SH-SY5Y (cell line): ENCODE measurements at regions not wholly inside any gene's neighbourhood (a gene's known extent, or its start where the extent isn't known, plus 50 kb on each side); places are given as distances from the start of the nearest gene placed in this dataset.

ENCODE experiments used
- GATA2 ChIP-seq: IDR thresholded peaks from 2 replicates; pipeline ENCODE4 v1.6.1; 2011; ENCODE audit warnings: mild to moderate bottlenecking, low read depth, low read length
- GATA3 ChIP-seq: IDR thresholded peaks from 2 replicates; pipeline ENCODE4 v1.6.1; 2011; ENCODE audit warnings: low read depth, mild to moderate bottlenecking, low read length, moderate library complexity

DNA sequence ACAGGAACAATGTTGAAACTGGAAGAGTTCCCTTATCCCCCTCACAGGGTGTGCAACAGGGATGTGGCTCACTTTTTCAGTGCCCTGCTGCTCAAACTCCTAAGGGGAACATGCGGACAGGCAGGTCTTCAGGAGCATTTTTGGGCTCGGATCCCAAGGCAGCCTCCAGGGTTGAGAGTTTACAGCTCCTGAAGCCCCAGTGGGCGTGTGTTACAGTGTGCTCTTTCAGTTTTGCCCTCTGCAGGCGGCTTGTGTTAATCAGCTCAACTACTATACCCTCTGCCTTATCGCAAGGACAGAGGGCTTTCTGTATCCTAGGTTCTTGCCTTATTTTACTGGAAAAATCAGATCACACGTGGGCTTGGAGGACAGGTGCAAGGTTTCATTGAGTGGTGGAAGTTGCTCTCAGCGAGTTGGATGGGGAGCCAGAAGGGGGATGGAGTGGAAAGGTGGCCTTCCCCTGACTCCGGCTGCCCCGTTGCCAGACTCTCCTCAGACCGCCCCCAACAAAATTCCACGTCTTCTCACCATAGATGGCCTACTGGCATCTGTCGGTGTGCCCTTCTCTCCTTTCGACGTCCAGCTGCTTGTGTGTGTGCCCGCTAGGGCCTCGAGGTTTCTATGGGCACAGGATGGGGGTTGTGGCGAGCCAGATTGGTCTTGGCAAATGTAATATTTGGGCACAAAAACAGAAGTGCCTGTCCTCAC is 541.9 kb downstream of the TMX3 start:
- no peak for TF ChIP-seq GATA3
- no peak for TF ChIP-seq GATA2

- no peak for TF ChIP-seq GATA2
- TF ChIP-seq GATA3, result no peak
Measured at GRCh38 chr18:68164909-68165308, 550.0 kb downstream of the TMX3 start.

DNA sequence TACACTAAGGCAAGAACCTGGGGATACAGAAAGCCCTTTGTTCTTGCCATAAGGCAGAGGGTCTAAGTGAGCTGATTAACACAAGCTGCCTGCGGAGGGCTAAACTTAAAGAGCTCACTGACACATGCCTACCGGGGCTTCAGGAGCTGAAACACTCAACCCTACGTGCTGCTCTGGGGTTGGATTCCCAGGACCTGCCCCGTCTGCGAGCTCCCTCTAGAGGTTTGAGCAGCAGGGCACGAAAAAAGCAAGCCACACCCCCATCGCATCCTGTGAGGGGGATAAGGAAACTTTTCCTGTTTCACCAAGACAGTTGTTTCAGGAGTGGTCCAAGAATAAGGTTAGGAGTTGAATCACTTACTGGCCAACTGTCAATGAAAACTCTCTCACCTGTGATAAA is 562.1 kb downstream of the TMX3 start:
- TF ChIP-seq GATA2 (no peak), GATA3 (no peak)

DNA sequence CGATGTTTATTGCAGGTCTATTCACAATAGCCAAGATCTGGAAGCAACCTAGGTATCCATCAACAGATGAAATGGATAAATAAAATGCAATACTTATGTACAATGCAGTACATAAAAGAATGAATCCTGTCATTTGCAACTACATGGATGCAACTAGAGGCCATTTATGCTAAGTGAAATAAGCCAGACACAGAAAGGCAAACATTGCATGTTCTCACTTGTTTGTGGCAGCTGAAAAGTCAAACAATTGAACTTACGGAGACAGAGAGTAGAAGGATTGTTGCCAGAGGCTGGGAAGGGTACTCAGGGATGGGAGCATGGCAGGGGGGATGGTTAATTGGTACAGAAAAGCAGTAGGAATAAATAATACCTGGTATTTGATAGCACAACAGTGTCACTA is 563.9 kb downstream of the TMX3 start:
- TF ChIP-seq GATA3 (no peak), GATA2 (no peak)

DNA sequence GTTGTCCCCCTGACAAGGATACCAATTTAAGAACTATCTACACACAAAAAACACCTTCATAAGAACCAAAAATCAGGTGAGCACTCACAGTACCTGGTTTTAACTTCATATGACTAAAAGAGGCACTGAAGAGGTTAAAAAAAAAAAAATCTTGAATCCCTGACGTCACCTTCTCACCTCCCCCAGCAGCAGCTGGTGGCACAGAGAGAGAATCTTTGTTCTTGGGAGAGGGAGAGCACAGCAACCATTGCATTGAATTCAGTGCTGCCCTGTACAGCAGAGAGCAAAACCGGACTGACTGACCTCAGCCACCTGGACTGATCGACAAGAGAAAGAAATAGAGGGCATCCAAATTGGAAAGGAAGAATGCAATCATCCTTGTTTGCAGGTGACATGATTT is 566.0 kb downstream of the TMX3 start:
- TF ChIP-seq GATA3 (no peak), GATA2 (no peak)

DNA sequence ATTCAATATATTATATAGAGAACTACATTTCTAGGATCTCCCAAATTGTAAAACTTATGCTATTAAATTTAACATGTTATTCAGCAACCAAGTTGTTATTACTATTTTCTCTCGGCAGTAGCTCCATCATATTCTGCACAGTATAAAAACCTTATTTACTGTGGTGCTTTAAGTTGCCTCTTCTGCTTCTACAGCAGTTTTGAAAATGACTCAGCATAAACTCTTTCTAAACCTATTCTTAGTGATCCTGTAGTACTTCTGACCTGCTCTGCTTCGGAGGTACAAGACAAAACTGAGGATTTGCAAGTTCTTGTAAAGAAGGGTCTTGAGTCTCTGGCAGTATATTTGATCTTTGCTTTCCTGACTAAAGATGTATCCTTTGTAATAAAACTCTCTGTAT is 567.2 kb downstream of the TMX3 start:
- TF ChIP-seq GATA3 (no peak), GATA2 (no peak)

DNA sequence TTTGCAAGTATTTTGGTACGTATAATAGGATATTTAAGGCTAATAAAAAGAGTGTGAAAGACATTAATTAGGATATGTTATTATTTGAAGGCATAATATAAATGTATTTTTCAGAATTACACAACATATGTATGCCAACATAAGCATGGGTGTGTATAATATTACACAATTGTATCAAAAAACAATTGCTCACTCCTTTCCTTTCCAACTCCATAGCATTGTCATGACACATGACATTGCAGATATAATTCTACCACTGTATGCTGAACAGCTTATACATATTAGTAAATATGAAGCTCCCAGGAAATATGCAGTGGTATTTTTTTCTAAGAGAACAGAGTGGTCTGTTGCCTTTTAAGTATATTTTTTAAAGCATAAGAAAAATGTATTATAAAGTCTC is 593.1 kb downstream of the TMX3 start:
- TF ChIP-seq GATA2 (no peak), GATA3 (no peak)

DNA sequence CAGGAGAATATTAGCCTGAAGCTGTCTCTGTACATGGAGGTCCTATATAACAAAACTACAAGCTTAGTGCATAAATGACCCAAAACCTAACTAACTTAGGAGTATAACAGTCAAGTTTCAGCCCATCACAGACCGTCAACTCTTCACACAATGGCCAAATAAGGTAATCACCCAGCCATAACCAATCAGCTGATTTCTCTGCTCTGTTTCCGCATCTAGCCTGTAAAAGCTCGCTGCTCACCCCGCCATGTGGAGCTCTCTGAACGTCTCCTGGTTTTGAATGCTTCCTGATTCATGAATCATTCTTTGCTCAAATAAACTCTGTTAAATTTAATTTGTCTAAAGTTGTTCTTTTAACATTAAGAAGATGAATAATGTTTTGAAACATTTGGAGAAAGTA is 593.6 kb downstream of the TMX3 start:
- TF ChIP-seq GATA2, result no peak
- no peak for TF ChIP-seq GATA3

GRCh38 chr18:68114989-68115388 is 598.5 kb upstream of the DSEL start:
- TF ChIP-seq GATA3 (no peak), GATA2 (no peak)

GRCh38 chr18:68104036-68104435 is 587.5 kb upstream of the DSEL start:
- TF ChIP-seq GATA3 (no peak), GATA2 (no peak)

DNA sequence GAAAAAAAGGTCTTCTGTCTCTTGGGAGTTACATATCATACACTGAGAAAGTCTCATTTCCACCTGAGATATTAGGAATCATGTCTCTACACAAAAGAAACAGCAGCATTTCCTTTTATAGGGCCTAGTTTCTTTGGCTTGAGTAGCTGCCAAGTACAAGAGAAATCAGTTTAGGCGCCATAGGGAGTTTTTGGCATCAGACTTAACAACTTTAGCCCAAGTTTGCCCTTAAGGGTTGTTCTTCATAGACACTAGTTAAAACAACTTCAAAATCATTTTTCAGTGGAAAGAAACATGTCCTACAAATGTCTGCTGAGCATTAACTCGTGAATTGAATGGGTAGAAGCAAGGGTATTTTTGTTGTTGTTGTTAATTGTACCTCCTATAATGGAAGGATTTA is 587.0 kb upstream of the DSEL start:
- TF ChIP-seq GATA2, result no peak
- TF ChIP-seq GATA3, result no peak

DNA sequence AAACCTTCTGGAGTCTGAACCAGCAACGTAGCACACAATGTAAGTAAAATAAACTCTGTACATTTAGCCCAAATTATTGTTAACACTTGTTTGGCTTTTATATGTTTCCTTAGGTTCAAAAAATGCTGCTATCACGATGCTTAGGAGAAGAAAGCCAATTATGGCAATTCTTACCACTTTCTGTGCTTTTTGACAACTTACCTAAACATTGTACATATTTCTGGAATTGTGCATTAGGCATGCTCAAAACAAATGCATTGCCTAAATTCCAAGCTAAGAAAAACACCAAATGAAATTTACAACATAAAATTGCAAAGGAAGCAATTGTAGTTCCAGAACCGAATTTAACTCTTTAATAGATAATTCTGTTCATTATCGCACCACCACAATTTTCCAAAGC is 585.6 kb upstream of the DSEL start:
- TF ChIP-seq GATA2 (no peak), GATA3 (no peak)

GRCh38 chr18:68098655-68099054 is 582.1 kb upstream of the DSEL start:
- TF ChIP-seq GATA3 (no peak), GATA2 (no peak)

- TF ChIP-seq GATA3 (no peak), GATA2 (no peak)
Measured at GRCh38 chr18:68086481-68086880, 570.0 kb upstream of the DSEL start.

DNA sequence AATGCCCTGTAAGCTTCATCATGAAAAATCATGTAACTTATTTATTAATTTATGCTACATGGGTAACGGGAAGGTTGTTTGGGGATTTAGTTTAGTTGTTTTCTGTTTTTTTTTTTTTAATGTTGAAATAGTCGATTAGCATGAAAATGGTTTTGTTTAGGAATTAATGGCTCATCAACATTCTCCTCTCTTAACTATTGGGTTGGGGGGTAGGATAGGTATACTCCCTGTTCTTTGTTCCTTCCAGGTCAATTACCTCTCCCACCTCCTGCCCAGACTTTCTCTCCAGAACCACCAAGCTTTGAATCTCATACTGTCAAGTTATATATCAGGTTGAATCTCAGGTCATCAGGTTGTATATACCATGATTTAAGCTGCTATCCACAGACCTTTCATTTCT is 568.7 kb upstream of the DSEL start:
- no peak for TF ChIP-seq GATA3
- TF ChIP-seq GATA2, result no peak

GRCh38 chr18:68083776-68084175 is 567.3 kb upstream of the DSEL start:
- TF ChIP-seq GATA3 (no peak), GATA2 (no peak)

DNA sequence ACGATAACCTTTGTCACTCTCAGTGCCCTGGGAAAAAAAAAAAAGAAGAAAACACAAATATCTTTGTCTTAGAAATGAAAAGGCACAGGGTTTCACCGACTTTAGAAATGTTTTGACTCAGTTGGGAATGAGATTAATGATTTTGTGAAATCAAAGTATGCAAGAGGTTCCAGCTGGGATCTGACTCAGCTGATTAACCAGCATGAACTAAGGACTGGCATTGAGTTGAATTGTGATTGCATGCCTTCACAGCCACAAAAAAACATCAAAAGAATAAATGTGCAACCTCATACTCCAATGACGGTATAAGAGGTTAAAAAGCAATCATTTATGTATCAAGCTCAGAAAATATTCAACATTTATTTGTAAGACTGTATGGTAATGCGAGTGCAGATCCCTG is 566.6 kb upstream of the DSEL start:
- TF ChIP-seq GATA3, result no peak
- TF ChIP-seq GATA2, result no peak
